GM12865 (cell line): ENCODE measurements at regions not wholly inside any gene's neighbourhood (a gene's known extent, or its start where the extent isn't known, plus 50 kb on each side); places are given as distances from the start of the nearest gene placed in this dataset.

ENCODE experiments used
- DNase-seq: peaks from one replicate; pipeline ENCODE4 v3.0.0; 2010; ENCODE audit warnings: low read depth
- H3K4me3 ChIP-seq: 2 replicates; pipeline ENCODE4 v1.5.1; 2011; ENCODE audit warnings: mild to moderate bottlenecking, low read depth, low read length, control low read depth
- CTCF ChIP-seq: IDR thresholded peaks from 2 replicates; pipeline ENCODE4 v1.5.1; 2011; ENCODE audit warnings: low read length, control low read depth, low read depth, inconsistent platforms; ENCODE audit not compliant: insufficient read depth; ENCODE audit errors: missing control alignments

DNA sequence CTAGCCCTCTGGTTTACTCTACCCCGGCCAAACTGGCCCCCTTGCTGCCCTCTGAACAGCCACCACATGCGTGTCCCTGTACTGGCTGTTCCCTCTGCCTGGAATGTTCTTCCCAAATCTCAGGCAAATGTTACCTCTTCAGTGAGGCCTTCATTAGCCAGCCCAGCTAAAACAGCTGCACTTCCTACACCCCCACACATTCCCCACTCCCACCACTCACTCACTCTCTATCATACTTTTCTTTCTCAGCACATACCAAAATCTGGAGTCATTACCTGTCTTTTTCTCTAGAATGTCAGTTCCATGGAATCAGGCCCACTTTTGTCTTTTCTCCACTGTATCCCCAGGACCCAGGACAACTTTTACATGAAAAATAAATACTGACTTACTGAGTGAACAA is 401.2 kb upstream of the SULF2 start:
- no peak for DNase-seq
- no peak for TF ChIP-seq CTCF
- H3K4me3 ChIP-seq = no peak overlapping the region

GRCh38 chr20:48184229-48184628 is 398.9 kb upstream of the SULF2 start:
- no peak overlapping the region for H3K4me3 ChIP-seq
- no peak for DNase-seq
- no peak for TF ChIP-seq CTCF

GRCh38 chr20:48181261-48181935 is 396.1 kb upstream of the SULF2 start:
- no peak for DNase-seq
- no peak for TF ChIP-seq CTCF

DNA sequence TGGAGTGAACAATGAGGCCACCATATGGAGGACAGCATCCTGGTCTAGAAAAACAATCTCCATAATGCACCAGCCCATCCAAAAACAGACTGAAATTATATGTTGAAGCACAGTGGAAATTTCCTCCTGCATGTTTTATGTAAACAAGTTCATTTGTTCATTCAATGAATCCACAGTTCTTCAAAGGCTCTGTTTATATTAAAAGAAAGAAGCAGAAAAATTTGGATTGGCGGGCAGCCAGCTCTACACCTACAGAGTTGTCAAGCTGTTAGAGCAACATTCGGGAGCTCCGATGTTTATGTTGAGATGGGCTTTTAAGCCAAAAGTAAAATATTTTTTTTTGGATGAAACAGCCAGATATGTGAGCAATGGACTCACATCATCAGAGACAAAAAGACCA is 395.3 kb upstream of the SULF2 start:
- DNase-seq = no peak
- TF ChIP-seq CTCF = no peak
- H3K4me3 ChIP-seq = no peak overlapping the region

More at GRCh38 chr20:48181261-48181935, 396.1 kb upstream of the SULF2 start:
- no peak overlapping the region for H3K4me3 ChIP-seq

DNA sequence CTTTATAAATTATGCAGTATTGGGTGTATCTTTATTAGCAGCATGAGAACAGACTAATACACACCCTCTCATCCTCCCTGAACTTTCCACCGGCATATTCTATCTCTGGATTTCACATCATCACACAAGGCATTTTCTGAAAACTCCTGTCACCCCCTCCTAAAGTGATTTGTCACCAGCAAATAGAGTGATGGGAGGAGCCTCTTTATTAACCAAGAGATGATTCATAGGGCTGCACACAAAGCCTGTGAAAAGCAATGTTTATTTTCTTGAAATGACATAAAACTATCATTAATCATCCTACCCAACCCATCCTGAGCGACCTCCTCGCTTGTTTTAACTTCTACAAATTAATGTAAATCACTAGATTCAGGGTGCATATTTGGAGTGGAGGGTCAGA is 394.7 kb upstream of the SULF2 start:
- no peak for DNase-seq
- H3K4me3 ChIP-seq = no peak overlapping the region
- TF ChIP-seq CTCF = no peak

GRCh38 chr20:48178633-48179032 is 393.4 kb upstream of the SULF2 start:
- DNase-seq = no peak
- no peak for TF ChIP-seq CTCF
- H3K4me3 ChIP-seq = no peak overlapping the region

- TF ChIP-seq CTCF = no peak
- DNase-seq = no peak
- no peak overlapping the region for H3K4me3 ChIP-seq
Observed at GRCh38 chr20:48177058-48177457, 391.8 kb upstream of the SULF2 start.
